Glutamatergic neuron (in vitro differentiated cells): ENCODE measurements at regions not wholly inside any gene's neighbourhood (a gene's known extent, or its start where the extent isn't known, plus 50 kb on each side); places are given as distances from the start of the nearest gene placed in this dataset.

ENCODE experiments used
- DNase-seq: peaks from one replicate; pipeline ENCODE4 v3.0.0; 2022
- H3K27ac Mint-ChIP-seq: one replicate; pipeline ENCODE4 v1.8.0; 2020; ENCODE audit warnings: mild to moderate bottlenecking, mixed read lengths, inconsistent platforms; ENCODE audit not compliant: unreplicated experiment
- H3K27me3 Mint-ChIP-seq: one replicate; pipeline ENCODE4 v1.8.0; 2020; ENCODE audit warnings: mild to moderate bottlenecking, moderate library complexity, mixed read lengths, inconsistent platforms; ENCODE audit not compliant: unreplicated experiment
- H3K36me3 Mint-ChIP-seq: one replicate; pipeline ENCODE4 v1.8.0; 2020; ENCODE audit warnings: mild to moderate bottlenecking, mixed read lengths, inconsistent platforms; ENCODE audit not compliant: unreplicated experiment
- H3K4me1 Mint-ChIP-seq: one replicate; pipeline ENCODE4 v1.8.0; 2020; ENCODE audit warnings: mild to moderate bottlenecking, low read depth, mixed read lengths, inconsistent platforms; ENCODE audit not compliant: unreplicated experiment
- H3K4me3 Mint-ChIP-seq: one replicate; pipeline ENCODE4 v1.8.0; 2020; ENCODE audit warnings: mild to moderate bottlenecking, mixed read lengths, inconsistent platforms; ENCODE audit not compliant: unreplicated experiment
- H3K9me3 Mint-ChIP-seq: one replicate; pipeline ENCODE4 v1.8.0; 2020; ENCODE audit warnings: mild to moderate bottlenecking, moderate library complexity, mixed read lengths, inconsistent platforms; ENCODE audit not compliant: unreplicated experiment
- CTCF ChIP-seq: fragments of 200-600 bp; sonication (generic); IDR thresholded peaks from one replicate; pipeline ENCODE4 v1.5.0; 2021; ENCODE audit not compliant: partially characterized antibody, unreplicated experiment

DNA sequence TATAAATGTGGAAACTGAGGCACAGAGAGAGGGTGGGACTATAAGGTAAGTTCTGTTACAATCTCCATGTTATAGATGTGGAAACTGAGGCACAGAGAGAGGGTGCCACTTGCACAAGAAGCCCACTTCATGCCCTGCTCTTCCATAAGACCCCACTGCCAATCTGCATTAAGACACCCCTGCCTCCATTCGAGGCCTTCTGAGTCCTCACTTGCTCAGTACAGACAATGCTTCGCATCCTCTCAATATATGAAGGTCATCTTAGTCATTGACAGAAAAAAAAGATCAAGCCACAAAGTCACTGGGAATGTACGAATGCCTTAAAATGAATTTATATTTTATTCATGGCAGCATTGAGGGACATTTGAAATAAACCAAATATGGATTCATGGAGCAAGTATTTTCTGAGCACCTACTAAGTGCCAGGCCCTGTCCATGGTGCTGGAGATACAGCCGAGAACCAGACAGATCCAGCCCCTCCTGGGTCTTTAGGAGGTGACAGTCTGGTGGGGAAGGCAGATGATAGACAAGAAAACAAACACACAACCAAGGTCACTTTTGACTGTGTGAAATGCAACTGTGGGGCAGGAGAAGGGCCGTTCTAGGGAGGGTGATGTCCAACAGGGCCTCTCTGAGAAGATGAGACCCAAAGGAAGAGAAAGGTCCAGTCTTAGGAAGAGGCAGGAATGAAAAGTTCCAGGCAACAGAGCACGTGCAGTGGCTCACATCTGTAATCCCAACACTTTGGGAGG is 92.5 kb upstream of the PTPN1 start:
- peaks cover 4% of the 10 kb centered on the region for H3K9me3 Mint-ChIP-seq

GRCh38 chr20:50418890-50419642 is 91.1 kb upstream of the PTPN1 start:
- Mint-ChIP-seq H3K4me3 (no peak overlapping the region), H3K27ac (no peak overlapping the region), H3K4me1 (no peaks in the 10 kb centered on the region), H3K27me3 (peaks cover 9% of the 10 kb centered on the region), H3K9me3 (peaks cover 4% of the 10 kb centered on the region), H3K36me3 (peaks cover 8% of the 10 kb centered on the region)
- TF ChIP-seq CTCF, result no peak
- no peak for DNase-seq

More for the DNA sequence above, 92.5 kb upstream of the PTPN1 start:
- Mint-ChIP-seq H3K27ac (no peak overlapping the region), H3K27me3 (peaks cover 9% of the 10 kb centered on the region), H3K36me3 (peaks cover 19% of the 10 kb centered on the region), H3K4me3 (no peak overlapping the region), H3K4me1 (no peaks in the 10 kb centered on the region)
- DNase-seq, result no peak
- TF ChIP-seq CTCF, result no peak

DNA sequence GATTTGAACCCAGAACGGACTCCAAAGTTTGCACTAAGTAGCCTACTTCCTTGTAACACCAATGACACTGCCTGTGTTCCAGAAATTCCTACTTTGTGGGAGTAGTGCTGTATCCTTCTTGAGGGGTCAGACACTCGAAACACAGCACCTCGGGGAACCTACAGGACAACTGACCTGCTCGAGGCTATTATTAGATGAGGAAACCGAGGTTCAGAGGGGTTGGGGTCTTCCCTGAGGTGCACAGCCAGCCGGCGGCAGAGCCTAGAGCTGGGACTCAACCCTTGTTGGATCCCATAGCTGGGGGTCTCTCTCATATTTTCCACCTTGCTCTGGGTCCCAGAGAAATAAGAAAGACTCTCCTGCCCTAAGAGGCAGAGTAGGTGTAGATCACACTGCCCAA is 89.8 kb upstream of the PTPN1 start:
- DNase-seq, result no peak
- Mint-ChIP-seq H3K36me3 (peaks cover 8% of the 10 kb centered on the region), H3K27me3 (peaks cover 9% of the 10 kb centered on the region), H3K4me3 (no peak overlapping the region), H3K27ac (no peak overlapping the region), H3K4me1 (no peaks in the 10 kb centered on the region), H3K9me3 (peaks cover 6% of the 10 kb centered on the region)
- TF ChIP-seq CTCF, result no peak

DNA sequence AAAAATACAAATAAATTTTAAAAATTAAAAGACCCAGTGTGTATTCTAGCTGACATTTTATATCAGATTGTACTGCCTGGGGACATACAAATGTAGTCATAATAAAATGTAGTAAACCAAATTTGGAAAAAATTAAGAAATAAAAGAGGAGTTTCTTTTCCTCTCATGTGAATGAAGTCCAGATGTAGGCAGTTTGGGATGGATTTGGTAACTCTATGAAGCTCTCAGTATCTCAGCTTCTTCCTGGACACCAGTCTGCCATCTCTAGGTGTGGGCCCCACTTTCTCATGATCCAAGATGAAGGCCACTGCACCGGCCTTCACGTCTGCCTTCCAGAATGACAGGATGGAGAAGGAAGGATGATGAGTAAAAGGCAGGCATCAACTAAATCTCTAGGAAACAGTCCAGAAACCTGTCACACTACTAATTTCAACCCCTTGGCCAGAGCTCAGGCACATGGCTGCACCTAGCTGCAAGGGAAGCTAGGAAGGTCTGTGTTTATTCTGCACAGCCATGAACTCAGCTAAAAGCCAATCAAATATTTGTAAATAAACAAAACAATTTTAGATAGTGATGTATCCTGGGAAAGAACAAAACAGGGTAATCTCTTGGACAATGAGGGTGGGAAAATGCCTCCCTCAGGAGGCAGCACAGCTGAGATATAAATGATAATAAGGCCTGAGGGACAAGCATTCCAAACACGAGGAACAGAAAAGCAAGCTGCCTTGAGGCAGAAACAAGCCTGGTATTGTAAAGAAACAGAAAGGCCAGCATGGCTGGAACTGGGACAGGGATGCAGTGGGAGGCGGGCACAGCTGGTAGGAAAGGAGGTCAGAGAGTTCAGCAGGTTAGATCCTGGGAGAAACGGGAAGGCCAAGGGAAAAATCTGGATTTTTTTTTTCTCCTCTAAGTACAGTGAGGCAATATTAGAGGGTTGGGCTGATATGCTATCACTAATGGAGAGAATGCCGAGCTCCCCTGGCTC is 88.5 kb upstream of the PTPN1 start:
- H3K4me3 Mint-ChIP-seq, result no peak overlapping the region
- no peak for TF ChIP-seq CTCF
- DNase-seq, result no peak
- H3K27me3 Mint-ChIP-seq, result peaks cover 9% of the 10 kb centered on the region
- peaks cover 6% of the 10 kb centered on the region for H3K9me3 Mint-ChIP-seq
- H3K27ac Mint-ChIP-seq, result no peak overlapping the region
- H3K36me3 Mint-ChIP-seq, result peaks cover 8% of the 10 kb centered on the region
- H3K4me1 Mint-ChIP-seq, result no peaks in the 10 kb centered on the region
